IMR-90 (cell line): ENCODE measurements at regions not wholly inside any gene's neighbourhood (a gene's known extent, or its start where the extent isn't known, plus 50 kb on each side); places are given as distances from the start of the nearest gene placed in this dataset.

ENCODE experiments used
- ATAC-seq: fragments of 200-7000 bp; cut with Tn5 transposase; 2 replicates; pipeline ENCODE4 v1.9.1; 2020; ENCODE audit warnings: low read depth, mild to moderate bottlenecking, moderate library complexity
- BruUV-seq: library from RNA; stranded (reverse); fragments of 400-500 nt; replicated peaks from 2 replicates; lab custom pipeline; 2021; lab: Mats Ljungman, UMichigan
- CTCF ChIA-PET: fragments of 300-600 bp; formaldehyde crosslinking; extraction: SDS; loops from one replicate; lab custom pipeline; 2021; ENCODE audit warnings: antibody characterized with exemption; lab: Yijun Ruan, JAX
- POLR2A ChIA-PET: fragments of 300-600 bp; sonication (Branson Sonifier 250); formaldehyde crosslinking; loops from one replicate; lab custom pipeline; 2022; ENCODE audit warnings: antibody characterized with exemption; ENCODE audit not compliant: unreplicated experiment; lab: Charles Lee
- DNase-seq: peaks from one replicate; pipeline ENCODE4 v3.0.0; 2013
- H2AFZ ChIP-seq: replicated peaks from 2 replicates; pipeline ENCODE3; 2013; ENCODE audit warnings: low read length, mild to moderate bottlenecking; ENCODE audit not compliant: poor library complexity
- H2AK5ac ChIP-seq: 2 replicates; pipeline ENCODE4 v1.6.1; 2013; ENCODE audit warnings: low read depth, low read length, inconsistent platforms
- H2AK9ac ChIP-seq: replicated peaks from 2 replicates; pipeline ENCODE3; 2013; ENCODE audit warnings: mild to moderate bottlenecking, low read depth, low read length, moderate library complexity; ENCODE audit not compliant: poor library complexity
- H2BK120ac ChIP-seq: 2 replicates; pipeline ENCODE4 v1.6.1; 2013; ENCODE audit warnings: low read depth, low read length, inconsistent platforms
- H2BK15ac ChIP-seq: 3 replicates; pipeline ENCODE4 v1.6.1; 2013; ENCODE audit warnings: low read depth, low read length, inconsistent platforms
- H2BK20ac ChIP-seq: 2 replicates; pipeline ENCODE4 v1.6.1; 2013; ENCODE audit warnings: low read depth, mild to moderate bottlenecking, inconsistent platforms, low read length, moderate library complexity
- H2BK5ac ChIP-seq: 2 replicates; pipeline ENCODE4 v1.6.1; 2013; ENCODE audit warnings: mild to moderate bottlenecking, low read depth, low read length, inconsistent platforms; ENCODE audit not compliant: poor library complexity, severe bottlenecking
- H3K14ac ChIP-seq: replicated peaks from 2 replicates; pipeline ENCODE4 v1.6.1; 2013; ENCODE audit warnings: low read depth, low read length, inconsistent platforms
- H3K18ac ChIP-seq: 2 replicates; pipeline ENCODE4 v1.6.1; 2013; ENCODE audit warnings: low read depth, low read length, control low read depth
- H3K23ac ChIP-seq: 2 replicates; pipeline ENCODE4 v1.6.1; 2013; ENCODE audit warnings: low read depth, low read length, inconsistent platforms
- H3K27ac ChIP-seq: 2 replicates; pipeline ENCODE4 v1.5.1; 2013; ENCODE audit warnings: mild to moderate bottlenecking, control low read depth, low read length; ENCODE audit not compliant: insufficient read depth
- H3K27me3 ChIP-seq: 2 replicates; pipeline ENCODE4 v1.6.1; 2013; ENCODE audit warnings: low read length; ENCODE audit not compliant: control insufficient read depth, insufficient read depth
- H3K36me3 ChIP-seq: 2 replicates; pipeline ENCODE4 v1.6.1; 2013; ENCODE audit warnings: low read length, mixed read lengths; ENCODE audit not compliant: control insufficient read depth, insufficient read depth
- H3K4ac ChIP-seq: 2 replicates; pipeline ENCODE4 v1.6.1; 2013; ENCODE audit warnings: low read depth, low read length, inconsistent platforms
- H3K4me1 ChIP-seq: 2 replicates; pipeline ENCODE4 v1.6.1; 2013; ENCODE audit warnings: low read length, mixed read lengths; ENCODE audit not compliant: control insufficient read depth, insufficient read depth
- H3K4me2 ChIP-seq: 2 replicates; pipeline ENCODE4 v1.6.1; 2013; ENCODE audit warnings: low read depth, mild to moderate bottlenecking, control low read depth, low read length, moderate library complexity
- H3K4me3 ChIP-seq: 2 replicates; pipeline ENCODE4 v1.5.1; 2013; ENCODE audit warnings: low read depth, mild to moderate bottlenecking, control low read depth, low read length, moderate library complexity; ENCODE audit not compliant: insufficient read depth
- H3K56ac ChIP-seq: 2 replicates; pipeline ENCODE4 v1.6.1; 2013; ENCODE audit warnings: low read length, inconsistent platforms; ENCODE audit not compliant: insufficient read depth; ENCODE audit errors: extremely low read depth
- H3K79me1 ChIP-seq, 2 experiments: 2 replicates each; pipeline ENCODE4 v1.6.1; 2013; ENCODE audit warnings: low read length in 2 of 2, inconsistent platforms in 1 of 2, low read depth in 1 of 2
- H3K9ac ChIP-seq: 2 replicates; pipeline ENCODE4 v1.6.1; 2013; ENCODE audit warnings: low read depth, low read length, control low read depth
- H3K9me1 ChIP-seq: 2 replicates; pipeline ENCODE4 v1.6.1; 2013; ENCODE audit warnings: low read length, inconsistent platforms; ENCODE audit not compliant: insufficient read depth
- H3K9me3 ChIP-seq: 2 replicates; pipeline ENCODE4 v1.6.1; 2013; ENCODE audit warnings: low read length; ENCODE audit not compliant: control insufficient read depth, insufficient read depth
- H4K20me1 ChIP-seq: 2 replicates; pipeline ENCODE4 v1.6.1; 2013; ENCODE audit warnings: low read length, inconsistent platforms; ENCODE audit not compliant: insufficient read depth
- H4K5ac ChIP-seq: 2 replicates; pipeline ENCODE4 v1.6.1; 2013; ENCODE audit warnings: mild to moderate bottlenecking, low read depth, low read length, control low read depth
- H4K8ac ChIP-seq, 2 experiments: 2 replicates each; pipeline ENCODE4 v1.6.1; 2013; ENCODE audit warnings: low read depth in 2 of 2, low read length in 2 of 2, control low read depth in 1 of 2, inconsistent platforms in 1 of 2
- H4K91ac ChIP-seq: 2 replicates; pipeline ENCODE4 v1.6.1; 2013; ENCODE audit warnings: low read depth, low read length, inconsistent platforms; ENCODE audit not compliant: insufficient read depth
- BHLHE40 ChIP-seq: fragments of 150-350 bp; IDR thresholded peaks from 2 replicates; pipeline ENCODE4 v1.6.1; 2016; ENCODE audit warnings: mild to moderate bottlenecking, low read depth, low read length
- CEBPB ChIP-seq: IDR thresholded peaks from 2 replicates; pipeline ENCODE4 v1.6.1; 2012; ENCODE audit warnings: low read depth, low read length, improper control_type of control experiment
- RFX5 ChIP-seq: IDR thresholded peaks from 2 replicates; pipeline ENCODE4 v1.8.0; 2012; ENCODE audit warnings: low read depth, mild to moderate bottlenecking, low read length, moderate library complexity
- whole genome bisulfite sequencing, 2 experiments: methylation state at CpG; one replicate each; pipeline versions ENCODE4 v1.1.5 to v1.1.7; 2013; ENCODE audit warnings: missing lambda C conversion rate in 2 of 2; ENCODE audit not compliant: insufficient read length in 1 of 2; ENCODE audit errors: extremely low coverage in 2 of 2; 5-methylcytosine and 5-hydroxymethylcytosine counted together
- dilution Hi-C: fragments of 300-500 bp; cut with HindIII; formaldehyde crosslinking; loops from one replicate; pipeline ENCODE4 v1.14.3; 2018; ENCODE audit warnings: low sequenced_read_pairs; ENCODE audit not compliant: unreplicated experiment
- in situ Hi-C: fragments of 300-500 bp; cut with MboI; formaldehyde crosslinking; loops from 3 replicates; pipeline ENCODE4 v1.14.3; 2019; ENCODE audit warnings: low sequenced_read_pairs, inconsistent platforms, mixed read lengths
- intact Hi-C: fragments of 100-400 bp; cut with micrococcal nuclease; formaldehyde crosslinking; loops from 2 replicates; pipeline ENCODE4 v1.10.0; 2022

GRCh38 chr5:158100373-158100888 lies 241.5 kb upstream of the CLINT1 start:
- dilution Hi-C loops = no loop called here
- Histone ChIP-seq H3K36me3 (no peaks in the 10 kb centered on the region), H3K14ac (no peak overlapping the region), H3K9me3 (no peaks in the 10 kb centered on the region), H4K20me1 (no peaks in the 10 kb centered on the region; the same call in 1 of the 2 replicates), H2AFZ (no peak overlapping the region), H3K9ac (no peak overlapping the region), H2BK15ac (no peak overlapping the region), H2BK20ac (no peak overlapping the region), H3K79me1 (no peaks in the 10 kb centered on the region), H3K9me1 (no peaks in the 10 kb centered on the region), H3K4me3 (no peak overlapping the region), H4K5ac (no peak overlapping the region), H2BK120ac (no peak overlapping the region), H2BK5ac (no peak overlapping the region), H3K4ac (no peak overlapping the region), H3K27me3 (no peaks in the 10 kb centered on the region), H3K27ac (no peak overlapping the region), H3K56ac (no peak overlapping the region), H2AK9ac (no peak overlapping the region), H2AK5ac (no peak overlapping the region), H3K23ac (no peak overlapping the region), H3K4me1 (no peaks in the 10 kb centered on the region), H3K18ac (no peak overlapping the region), H4K8ac (no peak overlapping the region), H3K4me2 (no peak overlapping the region), H4K91ac (no peak overlapping the region)
- no peak for ATAC-seq
- TF ChIP-seq CEBPB (no peak), RFX5 (no peak), BHLHE40 (no peak)
- WGBS, 2 experiments = no CpG with 5 or more reads among the region's 2 CpGs
- intact Hi-C loops = no loop called here
- ChIA-PET POLR2A (no interaction called here), CTCF (no interaction called here)
- no TSS peak for BruUV-seq
- in situ Hi-C loops = no loop called here
- no peak for DNase-seq
